HepG2 (cell line): ENCODE measurements at regions not wholly inside any gene's neighbourhood (a gene's known extent, or its start where the extent isn't known, plus 50 kb on each side); places are given as distances from the start of the nearest gene placed in this dataset.

Source experiments
- BHLHE40 ChIP-seq: IDR thresholded peaks from 2 replicates; pipeline ENCODE4 v1.6.1; 2011; ENCODE audit warnings: low read length, improper control_type of control experiment
- CEBPB ChIP-seq: IDR thresholded peaks from 2 replicates; pipeline ENCODE4 v1.6.1; 2011; ENCODE audit warnings: low read depth, low read length, improper control_type of control experiment, borderline replicate concordance
- FOXM1 ChIP-seq: sonication (generic); formaldehyde crosslinking; IDR thresholded peaks from 2 replicates; pipeline ENCODE4 v1.5.0; 2020; ENCODE audit warnings: missing genetic modification reagents
- GTF2F1 ChIP-seq: fragments of 150-350 bp; IDR thresholded peaks from 2 replicates; pipeline ENCODE4 v1.6.1; 2014; ENCODE audit warnings: low read length
- KDM5B ChIP-seq: sonication (generic); formaldehyde crosslinking; IDR thresholded peaks from 2 replicates; pipeline ENCODE4 v1.4.0; 2020; ENCODE audit warnings: missing genetic modification reagents, mild to moderate bottlenecking, borderline replicate concordance
- MAFK ChIP-seq, 2 experiments: IDR thresholded peaks in 1 of 2; conservative IDR thresholded peaks in 1 of 2; 2 replicates each; pipeline ENCODE4 v1.6.1; 2011; ENCODE audit warnings: improper control_type of control experiment in 2 of 2, low read length in 2 of 2
- RFXAP ChIP-seq: sonication (generic); formaldehyde crosslinking; IDR thresholded peaks from 2 replicates; pipeline ENCODE4 v1.4.0; 2020; ENCODE audit warnings: missing genetic modification reagents, borderline replicate concordance
- SMAD1 ChIP-seq: sonication (generic); formaldehyde crosslinking; IDR thresholded peaks from 2 replicates; pipeline ENCODE4 v1.4.0; 2020; ENCODE audit warnings: missing genetic modification reagents, low read depth, mild to moderate bottlenecking, borderline replicate concordance
- SRSF1 ChIP-seq: fragments of 200-400 bp; formaldehyde crosslinking; optimal IDR thresholded peaks from 2 replicates; pipeline ENCODE3; 2017; ENCODE audit warnings: mild to moderate bottlenecking, low read depth, low read length, moderate library complexity
- TFDP1 ChIP-seq: IDR thresholded peaks from 2 replicates; pipeline ENCODE4 v1.6.1; 2016; ENCODE audit warnings: missing compliant biosample characterization, missing genetic modification reagents, borderline replicate concordance
- ZBTB39 ChIP-seq: sonication (generic); formaldehyde crosslinking; IDR thresholded peaks from 2 replicates; pipeline ENCODE4 v1.5.0; 2020; ENCODE audit warnings: missing genetic modification reagents
- TF ChIP-seq, protein P1 (sequence below): sonication (generic); formaldehyde crosslinking; IDR thresholded peaks from 2 replicates; pipeline ENCODE4 v1.5.0; 2020; ENCODE audit warnings: mild to moderate bottlenecking, missing genetic modification reagents, moderate library complexity

GRCh38 chr6:140663094-140663493 is 1288.6 kb upstream of the CITED2 start:
- TF ChIP-seq KDM5B (CRISPR knock-in tag) = no peak
- TF ChIP-seq CEBPB = no peak
- TF ChIP-seq TFDP1 (CRISPR knock-in tag) = no peak
- no peak for TF ChIP-seq ZBTB39
- no peak for TF ChIP-seq BHLHE40
- no peak for TF ChIP-seq RFXAP (CRISPR knock-in tag)
- TF ChIP-seq MAFK (conservative IDR thresholded peaks at IDR 0.05 in 1 of 2, IDR thresholded peaks at IDR 0.05 in 1 of 2; ENCODE audit: low read length in 2 of 2) = no peak
- TF ChIP-seq, protein P1, sequence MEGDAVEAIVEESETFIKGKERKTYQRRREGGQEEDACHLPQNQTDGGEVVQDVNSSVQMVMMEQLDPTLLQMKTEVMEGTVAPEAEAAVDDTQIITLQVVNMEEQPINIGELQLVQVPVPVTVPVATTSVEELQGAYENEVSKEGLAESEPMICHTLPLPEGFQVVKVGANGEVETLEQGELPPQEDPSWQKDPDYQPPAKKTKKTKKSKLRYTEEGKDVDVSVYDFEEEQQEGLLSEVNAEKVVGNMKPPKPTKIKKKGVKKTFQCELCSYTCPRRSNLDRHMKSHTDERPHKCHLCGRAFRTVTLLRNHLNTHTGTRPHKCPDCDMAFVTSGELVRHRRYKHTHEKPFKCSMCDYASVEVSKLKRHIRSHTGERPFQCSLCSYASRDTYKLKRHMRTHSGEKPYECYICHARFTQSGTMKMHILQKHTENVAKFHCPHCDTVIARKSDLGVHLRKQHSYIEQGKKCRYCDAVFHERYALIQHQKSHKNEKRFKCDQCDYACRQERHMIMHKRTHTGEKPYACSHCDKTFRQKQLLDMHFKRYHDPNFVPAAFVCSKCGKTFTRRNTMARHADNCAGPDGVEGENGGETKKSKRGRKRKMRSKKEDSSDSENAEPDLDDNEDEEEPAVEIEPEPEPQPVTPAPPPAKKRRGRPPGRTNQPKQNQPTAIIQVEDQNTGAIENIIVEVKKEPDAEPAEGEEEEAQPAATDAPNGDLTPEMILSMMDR = no peak
- no peak for TF ChIP-seq SRSF1
- no peak for TF ChIP-seq GTF2F1
- no peak for TF ChIP-seq FOXM1 (CRISPR knock-in tag)
- TF ChIP-seq SMAD1 (CRISPR knock-in tag) = no peak
